ENCODE measurements at regions not wholly inside any gene's neighbourhood (a gene's known extent, or its start where the extent isn't known, plus 50 kb on each side); places are given as distances from the start of the nearest gene placed in this dataset.

GRCh38 chr14:34361504-34362011, 100.5 kb downstream of the SPTSSA start:
- no peaks in the 10 kb centered on the region for H3K36me3 Mint-ChIP-seq
- no peak overlapping the region for H3K4me3 Mint-ChIP-seq
- H3K27me3 Mint-ChIP-seq: peaks cover 12% of the 10 kb centered on the region
- H3K4me1 Mint-ChIP-seq (ENCODE audit: low read depth): no peaks in the 10 kb centered on the region
- no peaks in the 10 kb centered on the region for H3K9me3 Mint-ChIP-seq (ENCODE audit: low read depth)
- no peak overlapping the region for H3K27ac Mint-ChIP-seq

DNA sequence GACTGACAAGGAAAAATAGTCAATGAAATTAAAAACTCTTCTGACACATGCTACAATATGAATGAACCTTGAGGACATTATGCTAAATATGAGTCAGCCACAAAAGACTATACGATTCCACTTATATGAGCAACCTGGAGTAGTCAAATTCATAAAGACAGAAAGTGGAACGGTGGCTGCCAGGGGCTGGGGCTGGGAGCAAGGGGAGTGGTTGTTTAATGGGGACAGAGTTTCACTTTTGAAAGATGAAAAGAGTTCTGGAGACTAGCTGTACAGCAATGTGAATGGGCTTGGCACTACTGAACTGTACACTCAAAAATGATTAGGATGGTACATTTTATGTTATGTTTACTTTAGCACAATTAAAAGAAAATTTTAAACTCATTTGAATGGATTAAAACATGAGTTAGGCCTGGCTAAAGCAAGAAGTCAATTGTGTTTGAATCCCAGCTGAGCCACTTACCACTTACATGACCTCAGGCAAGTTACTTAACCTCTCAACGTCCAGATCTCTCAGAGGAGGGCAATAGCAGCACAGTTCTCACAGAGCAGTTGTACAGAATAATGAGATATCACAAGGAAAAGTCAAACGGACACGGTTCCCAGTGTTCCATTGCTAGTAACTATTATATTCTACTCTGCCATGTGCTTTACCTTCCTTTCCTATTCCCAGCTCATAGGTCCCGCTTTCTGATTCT, 102.5 kb downstream of the SPTSSA start:
- no peaks in the 10 kb centered on the region for H3K9me3 Mint-ChIP-seq (ENCODE audit: low read depth)
- no peaks in the 10 kb centered on the region for H3K4me1 Mint-ChIP-seq (ENCODE audit: low read depth)
- H3K27ac Mint-ChIP-seq: no peak overlapping the region
- no peak overlapping the region for H3K4me3 Mint-ChIP-seq
- no peaks in the 10 kb centered on the region for H3K36me3 Mint-ChIP-seq
- peaks cover 8% of the 10 kb centered on the region for H3K27me3 Mint-ChIP-seq

- Mint-ChIP-seq H3K9me3 (ENCODE audit: low read depth) (no peaks in the 10 kb centered on the region), H3K36me3 (no peaks in the 10 kb centered on the region), H3K4me1 (ENCODE audit: low read depth) (no peaks in the 10 kb centered on the region), H3K27ac (no peak overlapping the region), H3K27me3 (no peaks in the 10 kb centered on the region), H3K4me3 (no peak overlapping the region)
Measured at GRCh38 chr14:34356264-34356654, 105.8 kb downstream of the SPTSSA start.

GRCh38 chr14:34355584-34356263, 106.3 kb downstream of the SPTSSA start:
- H3K4me1 Mint-ChIP-seq (ENCODE audit: low read depth): no peaks in the 10 kb centered on the region
- H3K27ac Mint-ChIP-seq: no peak overlapping the region
- no peaks in the 10 kb centered on the region for H3K27me3 Mint-ChIP-seq
- no peak overlapping the region for H3K4me3 Mint-ChIP-seq
- no peaks in the 10 kb centered on the region for H3K9me3 Mint-ChIP-seq (ENCODE audit: low read depth)
- no peaks in the 10 kb centered on the region for H3K36me3 Mint-ChIP-seq

- H3K27me3 Mint-ChIP-seq: no peaks in the 10 kb centered on the region
- H3K9me3 Mint-ChIP-seq (ENCODE audit: low read depth): no peaks in the 10 kb centered on the region
Measured at GRCh38 chr14:34354556-34354955, 107.5 kb downstream of the SPTSSA start.

GRCh38 chr14:34350903-34351302, 111.1 kb downstream of the SPTSSA start:
- Mint-ChIP-seq H3K4me1 (ENCODE audit: low read depth) (no peaks in the 10 kb centered on the region), H3K27ac (no peak overlapping the region), H3K9me3 (ENCODE audit: low read depth) (no peaks in the 10 kb centered on the region), H3K36me3 (no peaks in the 10 kb centered on the region), H3K27me3 (no peaks in the 10 kb centered on the region), H3K4me3 (no peak overlapping the region)

More at GRCh38 chr14:34354556-34354955, 107.5 kb downstream of the SPTSSA start:
- H3K4me3 Mint-ChIP-seq: no peak overlapping the region
- no peaks in the 10 kb centered on the region for H3K4me1 Mint-ChIP-seq (ENCODE audit: low read depth)
- H3K36me3 Mint-ChIP-seq: no peaks in the 10 kb centered on the region
- no peak overlapping the region for H3K27ac Mint-ChIP-seq

- no peaks in the 10 kb centered on the region for H3K36me3 Mint-ChIP-seq
- H3K4me3 Mint-ChIP-seq: no peak overlapping the region
- no peaks in the 10 kb centered on the region for H3K4me1 Mint-ChIP-seq (ENCODE audit: low read depth)
- no peak overlapping the region for H3K27ac Mint-ChIP-seq
- H3K27me3 Mint-ChIP-seq: no peaks in the 10 kb centered on the region
- H3K9me3 Mint-ChIP-seq (ENCODE audit: low read depth): no peaks in the 10 kb centered on the region
Measured at GRCh38 chr14:34348592-34348991, 113.4 kb downstream of the SPTSSA start.

GRCh38 chr14:34347683-34348082, 114.4 kb downstream of the SPTSSA start:
- Mint-ChIP-seq H3K4me1 (ENCODE audit: low read depth) (no peaks in the 10 kb centered on the region), H3K9me3 (ENCODE audit: low read depth) (no peaks in the 10 kb centered on the region), H3K27me3 (peaks cover 1% of the 10 kb centered on the region), H3K36me3 (no peaks in the 10 kb centered on the region), H3K4me3 (no peak overlapping the region), H3K27ac (no peak overlapping the region)

DNA sequence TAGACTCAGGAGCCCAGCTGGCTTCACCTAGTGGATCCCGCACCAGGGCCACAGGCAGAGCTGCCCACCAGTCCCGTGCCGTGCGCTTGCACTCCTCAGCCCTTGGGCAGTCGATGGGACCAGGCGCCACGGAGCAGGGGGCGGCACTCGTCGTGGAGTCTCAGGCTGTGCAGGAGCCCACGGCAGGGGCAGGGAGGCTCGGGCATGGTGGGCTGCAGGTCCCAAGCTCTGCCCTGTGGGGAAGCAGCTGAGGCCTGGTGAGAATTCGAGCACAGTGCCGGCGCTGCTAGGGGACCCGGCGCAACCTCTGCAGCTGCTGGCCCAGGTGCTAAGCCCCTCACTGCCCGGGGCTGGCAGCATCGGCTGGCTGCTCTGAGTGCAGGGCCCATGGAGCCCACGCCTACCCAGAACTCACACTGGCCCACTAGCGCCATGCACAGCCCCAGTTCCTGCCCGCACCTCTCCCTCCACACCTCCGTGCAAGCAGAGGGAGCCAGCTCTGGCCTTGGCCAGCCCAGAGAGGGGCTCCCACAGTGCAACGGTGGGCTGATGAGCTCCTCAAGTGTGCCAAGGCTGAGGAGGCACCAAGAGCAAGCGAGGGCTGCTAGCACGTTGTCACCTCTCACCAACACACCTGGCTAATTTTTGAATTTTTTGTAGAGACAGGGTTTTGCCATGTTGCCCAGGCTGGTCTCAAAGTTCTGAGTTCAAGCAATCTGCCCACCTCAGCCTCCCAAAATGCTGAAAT, 116.1 kb downstream of the SPTSSA start:
- no peaks in the 10 kb centered on the region for H3K36me3 Mint-ChIP-seq
- H3K9me3 Mint-ChIP-seq (ENCODE audit: low read depth): no peaks in the 10 kb centered on the region
- no peaks in the 10 kb centered on the region for H3K4me1 Mint-ChIP-seq (ENCODE audit: low read depth)
- H3K4me3 Mint-ChIP-seq: no peak overlapping the region
- peaks cover 1% of the 10 kb centered on the region for H3K27me3 Mint-ChIP-seq
- no peak overlapping the region for H3K27ac Mint-ChIP-seq

DNA sequence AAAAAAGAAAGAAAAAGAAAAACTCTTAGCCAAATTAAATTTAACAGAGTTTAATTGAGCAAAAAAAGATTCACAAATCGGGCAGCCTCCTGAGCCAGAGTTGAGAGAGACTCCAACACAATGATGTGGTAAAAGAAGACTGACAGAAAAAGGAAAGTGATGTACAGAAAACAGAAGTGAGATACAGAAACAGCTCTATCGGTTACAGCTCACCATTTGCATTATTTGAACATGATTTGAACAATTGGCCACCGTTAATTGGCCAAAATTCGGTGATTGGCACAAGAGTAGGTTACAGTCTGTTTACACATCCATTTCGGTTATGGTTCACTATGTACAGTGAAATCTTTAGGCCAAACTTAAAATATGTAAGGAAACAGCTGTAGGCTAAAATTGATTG, 117.7 kb downstream of the SPTSSA start:
- H3K9me3 Mint-ChIP-seq (ENCODE audit: low read depth): no peaks in the 10 kb centered on the region
- H3K27ac Mint-ChIP-seq: no peak overlapping the region
- no peaks in the 10 kb centered on the region for H3K4me1 Mint-ChIP-seq (ENCODE audit: low read depth)
- no peaks in the 10 kb centered on the region for H3K36me3 Mint-ChIP-seq
- H3K4me3 Mint-ChIP-seq: no peak overlapping the region
- H3K27me3 Mint-ChIP-seq: peaks cover 1% of the 10 kb centered on the region

- Mint-ChIP-seq H3K27ac (no peak overlapping the region), H3K36me3 (no peaks in the 10 kb centered on the region), H3K9me3 (ENCODE audit: low read depth) (no peaks in the 10 kb centered on the region), H3K27me3 (peaks cover 1% of the 10 kb centered on the region), H3K4me3 (no peak overlapping the region), H3K4me1 (ENCODE audit: low read depth) (no peaks in the 10 kb centered on the region)
Measured at GRCh38 chr14:34340025-34340625, 121.9 kb downstream of the SPTSSA start.

DNA sequence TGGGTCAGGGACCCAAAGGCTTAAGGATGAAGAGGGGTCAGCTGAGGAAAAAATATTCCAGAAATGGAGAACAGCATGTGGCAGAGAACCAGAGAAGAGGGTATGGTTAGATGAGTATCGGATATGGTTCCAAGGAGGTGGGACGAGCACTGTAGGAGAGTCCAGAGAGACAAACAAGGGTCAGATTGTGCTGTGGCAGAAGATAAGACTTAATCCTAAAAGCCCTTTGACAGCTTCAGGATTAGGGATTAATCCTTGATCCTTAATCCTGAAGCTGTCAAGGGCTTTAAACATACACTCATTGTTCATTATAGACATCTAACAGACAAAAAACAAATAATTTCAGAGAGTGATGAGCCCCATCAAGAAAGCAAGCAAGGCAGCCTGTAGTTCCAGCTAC, 124.0 kb downstream of the SPTSSA start:
- Mint-ChIP-seq H3K4me3 (no peak overlapping the region), H3K27me3 (peaks cover 1% of the 10 kb centered on the region), H3K36me3 (no peaks in the 10 kb centered on the region), H3K27ac (no peak overlapping the region), H3K9me3 (ENCODE audit: low read depth) (no peaks in the 10 kb centered on the region), H3K4me1 (ENCODE audit: low read depth) (no peaks in the 10 kb centered on the region)

GRCh38 chr14:34336501-34336900, 125.5 kb downstream of the SPTSSA start:
- Mint-ChIP-seq H3K27me3 (no peaks in the 10 kb centered on the region), H3K4me3 (no peak overlapping the region), H3K4me1 (ENCODE audit: low read depth) (peaks cover 3% of the 10 kb centered on the region), H3K27ac (no peak overlapping the region), H3K9me3 (ENCODE audit: low read depth) (no peaks in the 10 kb centered on the region), H3K36me3 (no peaks in the 10 kb centered on the region)

GRCh38 chr14:34335968-34336367, 126.1 kb downstream of the SPTSSA start:
- peaks cover 6% of the 10 kb centered on the region for H3K4me1 Mint-ChIP-seq (ENCODE audit: low read depth)
- no peaks in the 10 kb centered on the region for H3K9me3 Mint-ChIP-seq (ENCODE audit: low read depth)
- no peaks in the 10 kb centered on the region for H3K27me3 Mint-ChIP-seq
- no peaks in the 10 kb centered on the region for H3K36me3 Mint-ChIP-seq
- no peak overlapping the region for H3K4me3 Mint-ChIP-seq
- no peak overlapping the region for H3K27ac Mint-ChIP-seq

DNA sequence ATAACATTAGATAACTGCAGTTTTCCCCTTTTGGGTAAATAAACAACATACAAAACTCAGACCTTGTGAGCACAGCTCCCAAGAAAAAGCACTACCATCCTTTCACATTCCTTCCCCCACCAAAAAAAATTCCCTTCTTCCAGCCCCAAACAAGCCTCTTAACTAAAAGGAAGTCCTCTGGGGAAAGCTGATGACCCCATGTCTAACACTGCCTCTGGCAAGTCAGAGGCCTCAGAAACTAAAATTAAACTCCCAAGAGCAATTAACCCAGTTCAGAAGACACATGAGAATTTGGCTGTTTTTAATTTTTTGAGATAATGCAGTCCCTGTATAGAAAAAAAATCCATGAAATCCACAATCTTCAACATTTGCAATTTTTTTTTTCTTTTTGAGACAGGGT, 127.7 kb downstream of the SPTSSA start:
- Mint-ChIP-seq H3K27ac (no peak overlapping the region), H3K36me3 (no peaks in the 10 kb centered on the region), H3K4me3 (no peak overlapping the region), H3K9me3 (ENCODE audit: low read depth) (no peaks in the 10 kb centered on the region), H3K4me1 (ENCODE audit: low read depth) (peaks cover 6% of the 10 kb centered on the region), H3K27me3 (no peaks in the 10 kb centered on the region)
